ENCODE measurements at regions not wholly inside any gene's neighbourhood (a gene's known extent, or its start where the extent isn't known, plus 50 kb on each side); places are given as distances from the start of the nearest gene placed in this dataset.

DNA sequence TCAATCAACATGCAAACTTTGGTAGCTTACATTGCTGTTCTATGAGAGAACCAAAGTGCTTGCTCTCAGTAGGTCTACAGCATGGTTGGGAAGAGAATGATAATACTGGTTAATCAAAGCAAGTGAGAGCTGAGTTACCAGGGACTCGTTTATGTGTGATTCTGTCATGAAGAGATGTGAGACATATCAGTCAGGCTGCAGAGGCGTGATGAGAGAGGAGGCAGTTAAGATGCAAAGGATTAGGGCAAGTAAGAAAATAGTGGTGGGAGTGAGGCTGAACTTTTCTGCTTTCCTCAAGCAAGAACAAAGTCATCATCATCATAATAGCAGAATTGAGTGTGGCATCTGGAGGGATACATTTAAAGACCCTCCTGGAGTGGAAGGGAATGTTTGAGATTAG is 86.5 kb downstream of the RPS12 start:
- TF ChIP-seq, protein P1, sequence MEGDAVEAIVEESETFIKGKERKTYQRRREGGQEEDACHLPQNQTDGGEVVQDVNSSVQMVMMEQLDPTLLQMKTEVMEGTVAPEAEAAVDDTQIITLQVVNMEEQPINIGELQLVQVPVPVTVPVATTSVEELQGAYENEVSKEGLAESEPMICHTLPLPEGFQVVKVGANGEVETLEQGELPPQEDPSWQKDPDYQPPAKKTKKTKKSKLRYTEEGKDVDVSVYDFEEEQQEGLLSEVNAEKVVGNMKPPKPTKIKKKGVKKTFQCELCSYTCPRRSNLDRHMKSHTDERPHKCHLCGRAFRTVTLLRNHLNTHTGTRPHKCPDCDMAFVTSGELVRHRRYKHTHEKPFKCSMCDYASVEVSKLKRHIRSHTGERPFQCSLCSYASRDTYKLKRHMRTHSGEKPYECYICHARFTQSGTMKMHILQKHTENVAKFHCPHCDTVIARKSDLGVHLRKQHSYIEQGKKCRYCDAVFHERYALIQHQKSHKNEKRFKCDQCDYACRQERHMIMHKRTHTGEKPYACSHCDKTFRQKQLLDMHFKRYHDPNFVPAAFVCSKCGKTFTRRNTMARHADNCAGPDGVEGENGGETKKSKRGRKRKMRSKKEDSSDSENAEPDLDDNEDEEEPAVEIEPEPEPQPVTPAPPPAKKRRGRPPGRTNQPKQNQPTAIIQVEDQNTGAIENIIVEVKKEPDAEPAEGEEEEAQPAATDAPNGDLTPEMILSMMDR (IDR thresholded peaks at IDR 0.05), result no peak
- TF ChIP-seq EP300 (IDR thresholded peaks at IDR 0.05) (no peak), POLR2A (IDR thresholded peaks at IDR 0.05; ENCODE audit: low read depth) (no peak), POLR2AphosphoS5 (IDR thresholded peaks at IDR 0.05) (no peak)

Measured in esophagus muscularis mucosa (tissue), 4 donors.